ENCODE measurements at regions not wholly inside any gene's neighbourhood (a gene's known extent, or its start where the extent isn't known, plus 50 kb on each side); places are given as distances from the start of the nearest gene placed in this dataset.

GRCh38 chr1:230495076-230495475 is 68.9 kb upstream of the PGBD5 start:
- POLR2A ChIA-PET = no interaction called here
- no peak overlapping the region for H3K27ac ChIP-seq (ENCODE audit: extremely low read depth, low read depth, low read length)
- H3K4me1 ChIP-seq (ENCODE audit: control insufficient read depth, insufficient read depth, low read length) = peaks cover 6% of the 10 kb centered on the region; the same call in 1 of the 2 replicates
- TF ChIP-seq, protein P1, sequence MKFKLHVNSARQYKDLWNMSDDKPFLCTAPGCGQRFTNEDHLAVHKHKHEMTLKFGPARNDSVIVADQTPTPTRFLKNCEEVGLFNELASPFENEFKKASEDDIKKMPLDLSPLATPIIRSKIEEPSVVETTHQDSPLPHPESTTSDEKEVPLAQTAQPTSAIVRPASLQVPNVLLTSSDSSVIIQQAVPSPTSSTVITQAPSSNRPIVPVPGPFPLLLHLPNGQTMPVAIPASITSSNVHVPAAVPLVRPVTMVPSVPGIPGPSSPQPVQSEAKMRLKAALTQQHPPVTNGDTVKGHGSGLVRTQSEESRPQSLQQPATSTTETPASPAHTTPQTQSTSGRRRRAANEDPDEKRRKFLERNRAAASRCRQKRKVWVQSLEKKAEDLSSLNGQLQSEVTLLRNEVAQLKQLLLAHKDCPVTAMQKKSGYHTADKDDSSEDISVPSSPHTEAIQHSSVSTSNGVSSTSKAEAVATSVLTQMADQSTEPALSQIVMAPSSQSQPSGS (tag by site-specific recombination; IDR thresholded peaks at IDR 0.05; ENCODE audit: low read depth) = no peak
- TF ChIP-seq ZNF202 (tag by site-specific recombination; IDR thresholded peaks at IDR 0.05; ENCODE audit: borderline replicate concordance) (no peak), ZNF174 (tag by site-specific recombination; IDR thresholded peaks at IDR 0.05) (no peak), ZNF155 (tag by site-specific recombination; IDR thresholded peaks at IDR 0.05) (no peak)
- H3K9me3 ChIP-seq (ENCODE audit: control insufficient read depth, insufficient read depth, low read depth, low read length) = no peaks in the 10 kb centered on the region
- no peaks in the 10 kb centered on the region for H3K36me3 ChIP-seq (ENCODE audit: control insufficient read depth in 2 of 2, insufficient read depth in 1 of 2, low read length in 2 of 2)
- CTCF ChIA-PET = no interaction called here
- H3K4me3 ChIP-seq (ENCODE audit: low read depth, low read length) = no peak overlapping the region

DNA sequence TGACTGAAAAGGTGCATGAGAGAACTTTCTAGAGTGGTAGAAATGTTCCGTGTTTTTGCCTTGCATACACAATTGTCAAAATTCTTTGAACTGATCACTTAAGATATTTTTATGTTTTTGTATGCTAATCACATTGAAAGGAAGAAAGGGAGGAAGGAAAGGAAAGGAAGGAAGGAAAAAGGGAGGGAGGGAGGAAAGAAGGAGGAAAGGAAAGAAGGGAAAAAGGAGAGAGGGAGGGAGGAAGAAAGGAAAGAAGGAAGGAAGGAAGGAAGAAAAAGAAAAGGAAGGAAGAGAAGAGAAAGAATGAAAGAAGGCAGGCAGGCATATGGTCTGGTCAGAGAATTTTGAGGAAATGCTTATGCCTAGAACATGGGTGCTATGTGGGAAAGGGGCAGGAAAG is 68.4 kb upstream of the PGBD5 start:
- no peaks in the 10 kb centered on the region for H3K9me3 ChIP-seq (ENCODE audit: control insufficient read depth, insufficient read depth, low read depth, low read length)
- TF ChIP-seq ZNF184 (tag by site-specific recombination; IDR thresholded peaks at IDR 0.05) (no peak), ZNF133 (tag by site-specific recombination; IDR thresholded peaks at IDR 0.05) (no peak), PRDM1 (tag by site-specific recombination; IDR thresholded peaks at IDR 0.05) (0 out of 2 replicates have a peak, but pooled peaks have one; percentile 5), ZNF366 (tag by site-specific recombination; conservative IDR thresholded peaks at IDR 0.05) (peak; percentile 90)

GRCh38 chr1:230494026-230494425 is 67.9 kb upstream of the PGBD5 start:
- Histone ChIP-seq H3K36me3 (ENCODE audit: control insufficient read depth in 2 of 2, insufficient read depth in 1 of 2, low read length in 2 of 2) (no peaks in the 10 kb centered on the region), H3K4me1 (ENCODE audit: control insufficient read depth, insufficient read depth, low read length) (peaks cover 6% of the 10 kb centered on the region; the same call in 1 of the 2 replicates), H3K4me3 (ENCODE audit: low read depth, low read length) (no peak overlapping the region), H3K9me3 (ENCODE audit: control insufficient read depth, insufficient read depth, low read depth, low read length) (no peaks in the 10 kb centered on the region), H3K27ac (ENCODE audit: extremely low read depth, low read depth, low read length) (no peak overlapping the region)
- ChIA-PET POLR2A (no interaction called here), CTCF (no interaction called here)
- TF ChIP-seq SETDB1 (IDR thresholded peaks at IDR 0.05; ENCODE audit: insufficient read length, low read length) (no peak), ZNF140 (tag by site-specific recombination; IDR thresholded peaks at IDR 0.05) (peak; percentile 95)

More for the DNA sequence above, 68.4 kb upstream of the PGBD5 start:
- no peak overlapping the region for H3K27ac ChIP-seq (ENCODE audit: extremely low read depth, low read depth, low read length)
- H3K36me3 ChIP-seq (ENCODE audit: control insufficient read depth in 2 of 2, insufficient read depth in 1 of 2, low read length in 2 of 2) = no peaks in the 10 kb centered on the region
- CTCF ChIA-PET = no interaction called here
- H3K4me1 ChIP-seq (ENCODE audit: control insufficient read depth, insufficient read depth, low read length) = peaks cover 6% of the 10 kb centered on the region; the same call in 1 of the 2 replicates
- no peak overlapping the region for H3K4me3 ChIP-seq (ENCODE audit: low read depth, low read length)
- POLR2A ChIA-PET = no interaction called here

- Histone ChIP-seq H3K27ac (ENCODE audit: extremely low read depth, low read depth, low read length) (no peak overlapping the region), H3K4me1 (ENCODE audit: control insufficient read depth, insufficient read depth, low read length) (peaks cover under 1% of the 10 kb centered on the region; the same call in 1 of the 2 replicates), H3K36me3 (ENCODE audit: control insufficient read depth in 2 of 2, insufficient read depth in 1 of 2, low read length in 2 of 2) (no peaks in the 10 kb centered on the region), H3K9me3 (ENCODE audit: control insufficient read depth, insufficient read depth, low read depth, low read length) (no peaks in the 10 kb centered on the region), H3K4me3 (ENCODE audit: low read depth, low read length) (no peak overlapping the region)
- POLR2A ChIA-PET = no interaction called here
- CTCF ChIA-PET = no interaction called here
- TF ChIP-seq ZBTB17 (tag by site-specific recombination; IDR thresholded peaks at IDR 0.05) = no peak
- TF ChIP-seq ZNF426 (tag by site-specific recombination; IDR thresholded peaks at IDR 0.05) = no peak
- no peak for TF ChIP-seq ZNF174 (tag by site-specific recombination; IDR thresholded peaks at IDR 0.05)
- no peak for TF ChIP-seq SCRT2 (tag by site-specific recombination; IDR thresholded peaks at IDR 0.05)
- TF ChIP-seq, protein P2, sequence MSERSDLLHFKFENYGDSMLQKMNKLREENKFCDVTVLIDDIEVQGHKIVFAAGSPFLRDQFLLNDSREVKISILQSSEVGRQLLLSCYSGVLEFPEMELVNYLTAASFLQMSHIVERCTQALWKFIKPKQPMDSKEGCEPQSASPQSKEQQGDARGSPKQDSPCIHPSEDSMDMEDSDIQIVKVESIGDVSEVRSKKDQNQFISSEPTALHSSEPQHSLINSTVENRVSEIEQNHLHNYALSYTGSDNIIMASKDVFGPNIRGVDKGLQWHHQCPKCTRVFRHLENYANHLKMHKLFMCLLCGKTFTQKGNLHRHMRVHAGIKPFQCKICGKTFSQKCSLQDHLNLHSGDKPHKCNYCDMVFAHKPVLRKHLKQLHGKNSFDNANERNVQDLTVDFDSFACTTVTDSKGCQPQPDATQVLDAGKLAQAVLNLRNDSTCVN (tag by site-specific recombination; optimal IDR thresholded peaks at IDR 0.05) = no peak
- TF ChIP-seq WT1 (tag by site-specific recombination; IDR thresholded peaks at IDR 0.05) = no peak
- no peak for TF ChIP-seq ZNF416 (tag by site-specific recombination; IDR thresholded peaks at IDR 0.05)
- no peak for TF ChIP-seq ZSCAN18 (tag by site-specific recombination; IDR thresholded peaks at IDR 0.05)
- TF ChIP-seq MEIS1 (CRISPR knock-in tag; IDR thresholded peaks at IDR 0.05; ENCODE audit: borderline replicate concordance) = no peak
- no peak for TF ChIP-seq TSHZ1 (tag by site-specific recombination; IDR thresholded peaks at IDR 0.05; ENCODE audit: borderline replicate concordance)
- no peak for TF ChIP-seq ZBTB44 (tag by site-specific recombination; IDR thresholded peaks at IDR 0.05)
These were observed 67.1 kb upstream of the PGBD5 start for GRCh38 chr1:230493264-230493663.
